CD4-positive, alpha-beta T cell treated with Interleukin-10 for 1 hour (primary cell): ENCODE measurements at regions not wholly inside any gene's neighbourhood (a gene's known extent, or its start where the extent isn't known, plus 50 kb on each side); places are given as distances from the start of the nearest gene placed in this dataset.

Experiments
- DNase-seq: peaks from one replicate; pipeline ENCODE4 v3.0.0-alpha.2; 2020

- peak; percentile 18 for DNase-seq
Observed at GRCh38 chr21:34022627-34023335, 50.6 kb upstream of the MRPS6 start.

- no peak for DNase-seq
Observed at GRCh38 chr21:34021726-34022125, 51.7 kb upstream of the MRPS6 start.

GRCh38 chr21:34020983-34021553, 52.3 kb upstream of the MRPS6 start:
- no peak for DNase-seq

- DNase-seq: no peak
Observed at GRCh38 chr21:34020005-34020847, 53.2 kb upstream of the MRPS6 start.

- no peak for DNase-seq
Observed at GRCh38 chr21:34019402-34019801, 54.0 kb upstream of the MRPS6 start.

- no peak for DNase-seq
Observed at GRCh38 chr21:34018910-34019309, 54.5 kb upstream of the MRPS6 start.

- DNase-seq: no peak
Observed at GRCh38 chr21:34018185-34018584, 55.2 kb upstream of the MRPS6 start.

- no peak for DNase-seq
Observed at GRCh38 chr21:34017039-34017961, 56.1 kb upstream of the MRPS6 start.

GRCh38 chr21:34012640-34013039, 60.7 kb upstream of the MRPS6 start:
- no peak for DNase-seq

- DNase-seq: no peak
Observed at GRCh38 chr21:34011660-34012059, 61.7 kb upstream of the MRPS6 start.

- DNase-seq: no peak
Observed at GRCh38 chr21:34009193-34009592, 64.2 kb upstream of the MRPS6 start.

- DNase-seq: no peak
Observed at GRCh38 chr21:34008618-34009017, 64.8 kb upstream of the MRPS6 start.

GRCh38 chr21:34006611-34007168, 66.7 kb upstream of the MRPS6 start:
- no peak for DNase-seq

GRCh38 chr21:34004974-34005373, 68.4 kb upstream of the MRPS6 start:
- DNase-seq: no peak

- no peak for DNase-seq
Observed at GRCh38 chr21:34004013-34004938, 69.1 kb upstream of the MRPS6 start.

- DNase-seq: no peak
Observed at GRCh38 chr21:34003428-34003827, 70.0 kb upstream of the MRPS6 start.

GRCh38 chr21:34000375-34000774, 73.0 kb upstream of the MRPS6 start:
- no peak for DNase-seq

- no peak for DNase-seq
Observed at GRCh38 chr21:33998809-33999208, 74.6 kb upstream of the MRPS6 start.

GRCh38 chr21:33998402-33998801, 75.0 kb upstream of the MRPS6 start:
- DNase-seq: no peak

- DNase-seq: no peak
Observed at GRCh38 chr21:33997436-33997835, 75.9 kb upstream of the MRPS6 start.

GRCh38 chr21:33994373-33994772, 78.8 kb upstream of the ATP5PO start:
- no peak for DNase-seq
